GM12878 (cell line): ENCODE measurements at regions not wholly inside any gene's neighbourhood (a gene's known extent, or its start where the extent isn't known, plus 50 kb on each side); places are given as distances from the start of the nearest gene placed in this dataset.
A peak's percentile ranks its signal among the peaks of the same experiment; 100 is the strongest.

Experiments used
- ATF7 ChIP-seq: fragments of 450-650 bp; IDR thresholded peaks from 2 replicates; pipeline ENCODE4 v1.6.1; 2016; ENCODE audit warnings: low read depth, mild to moderate bottlenecking
- BCL11A ChIP-seq: IDR thresholded peaks from 2 replicates; pipeline ENCODE4 v1.6.1; 2011; ENCODE audit warnings: low read depth, low read length
- BMI1 ChIP-seq: fragments of 450-650 bp; IDR thresholded peaks from 2 replicates; pipeline ENCODE4 v1.6.1; 2016; ENCODE audit warnings: mild to moderate bottlenecking, moderate library complexity, borderline replicate concordance
- CBFB ChIP-seq: IDR thresholded peaks from 2 replicates; pipeline ENCODE4 v1.6.1; 2016; ENCODE audit warnings: antibody characterized with exemption, low read depth
- CEBPB ChIP-seq, 2 experiments: fragments of 150-350 bp in 1 of 2; IDR thresholded peaks; 2 replicates each; pipeline ENCODE4 v1.6.1; 2012 to 2014; ENCODE audit warnings: low read depth in 2 of 2, low read length in 2 of 2, borderline replicate concordance in 1 of 2, inconsistent platforms in 1 of 2
- CHD1 ChIP-seq: IDR thresholded peaks from 2 replicates; pipeline ENCODE4 v1.6.1; 2012; ENCODE audit warnings: low read depth, low read length, improper control_type of control experiment
- CHD4 ChIP-seq: fragments of 200-600 bp; sonication (generic); IDR thresholded peaks from 2 replicates; pipeline ENCODE4 v1.6.1; 2016; ENCODE audit warnings: mild to moderate bottlenecking
- CREM ChIP-seq: IDR thresholded peaks from 2 replicates; pipeline ENCODE4 v1.6.1; 2014; ENCODE audit warnings: antibody characterized with exemption, low read depth
- DPF2 ChIP-seq: fragments of 450-650 bp; IDR thresholded peaks from 2 replicates; pipeline ENCODE4 v1.6.1; 2017; ENCODE audit warnings: mild to moderate bottlenecking
- EED ChIP-seq: sonication (generic); IDR thresholded peaks from 2 replicates; pipeline ENCODE4 v1.6.1; 2016; ENCODE audit warnings: antibody characterized with exemption, low read depth
- EGR1 ChIP-seq, 2 experiments: IDR thresholded peaks; 1 replicate in 1 of 2; 2 replicates in 1 of 2; pipeline ENCODE4 v1.6.1; 2011 to 2012; ENCODE audit warnings: low read depth in 2 of 2, low read length in 2 of 2, borderline replicate concordance in 1 of 2, mild to moderate bottlenecking in 1 of 2, moderate library complexity in 1 of 2
- MTA2 ChIP-seq: fragments of 450-650 bp; IDR thresholded peaks from 2 replicates; pipeline ENCODE4 v1.6.1; 2016; ENCODE audit warnings: low read depth, mild to moderate bottlenecking, moderate library complexity
- MTA3 ChIP-seq: IDR thresholded peaks from 2 replicates; pipeline ENCODE4 v1.6.1; 2012; ENCODE audit warnings: low read length, inconsistent platforms, borderline replicate concordance
- NR2C1 ChIP-seq: fragments of 450-650 bp; IDR thresholded peaks from 2 replicates; pipeline ENCODE4 v1.6.1; 2017; ENCODE audit warnings: antibody characterized with exemption, mild to moderate bottlenecking, moderate library complexity
- RAD21 ChIP-seq: IDR thresholded peaks from 2 replicates; pipeline ENCODE4 v1.6.1; 2011; ENCODE audit warnings: mild to moderate bottlenecking, low read depth, low read length, moderate library complexity; ENCODE audit not compliant: insufficient read depth
- RELA ChIP-seq: fragments of 450-650 bp; IDR thresholded peaks from 2 replicates; pipeline ENCODE4 v1.8.0; 2014; ENCODE audit warnings: borderline replicate concordance; ENCODE audit not compliant: partially characterized antibody
- SREBF1 ChIP-seq: IDR thresholded peaks from 2 replicates; pipeline ENCODE4 v1.6.1; 2012; ENCODE audit warnings: mild to moderate bottlenecking, low read length
- SUPT20H ChIP-seq: IDR thresholded peaks from 2 replicates; pipeline ENCODE4 v1.6.1; 2011; ENCODE audit warnings: low read depth, mild to moderate bottlenecking, low read length, moderate library complexity, borderline replicate concordance; ENCODE audit not compliant: control insufficient read depth
- SUZ12 ChIP-seq: fragments of 200-600 bp; sonication (generic); IDR thresholded peaks from one replicate; pipeline ENCODE4 v1.6.1; 2018; ENCODE audit warnings: antibody characterized with exemption, mild to moderate bottlenecking; ENCODE audit not compliant: unreplicated experiment
- TAF1 ChIP-seq: IDR thresholded peaks from 2 replicates; pipeline ENCODE4 v1.6.1; 2011; ENCODE audit warnings: mild to moderate bottlenecking, low read depth, low read length, borderline replicate concordance
- TCF12 ChIP-seq: IDR thresholded peaks from 2 replicates; pipeline ENCODE4 v1.6.1; 2011; ENCODE audit warnings: low read depth, mild to moderate bottlenecking, low read length
- ZBED1 ChIP-seq: IDR thresholded peaks from 2 replicates; pipeline ENCODE4 v1.6.1; 2016; ENCODE audit warnings: borderline replicate concordance
- ZNF207 ChIP-seq: fragments of 450-650 bp; IDR thresholded peaks from 2 replicates; pipeline ENCODE4 v1.6.1; 2014; ENCODE audit warnings: antibody characterized with exemption, mild to moderate bottlenecking, borderline replicate concordance
- ZNF217 ChIP-seq: fragments of 450-650 bp; IDR thresholded peaks from 2 replicates; pipeline ENCODE4 v1.6.1; 2017; ENCODE audit warnings: antibody characterized with exemption, mild to moderate bottlenecking
- ZNF24 ChIP-seq: fragments of 450-650 bp; IDR thresholded peaks from 2 replicates; pipeline ENCODE4 v1.6.1; 2017; ENCODE audit warnings: antibody characterized with exemption, mild to moderate bottlenecking
- TF ChIP-seq, protein P1 (sequence below): IDR thresholded peaks from 2 replicates; pipeline ENCODE4 v1.6.1; 2011; ENCODE audit warnings: borderline replicate concordance, low read depth, mild to moderate bottlenecking, moderate library complexity, low read length; ENCODE audit not compliant: insufficient read depth, poor library complexity, severe bottlenecking
- TF ChIP-seq, protein P2 (sequence below): IDR thresholded peaks from 2 replicates; pipeline ENCODE4 v1.6.1; 2012; ENCODE audit warnings: low read depth, low read length, improper control_type of control experiment
- TF ChIP-seq, protein P3 (sequence below): fragments of 450-650 bp; IDR thresholded peaks from 2 replicates; pipeline ENCODE4 v1.6.1; 2017; ENCODE audit warnings: borderline replicate concordance
- TF ChIP-seq, protein P4 (sequence below): IDR thresholded peaks from 2 replicates; pipeline ENCODE4 v1.6.1; 2012; ENCODE audit warnings: low read depth, low read length, improper control_type of control experiment

DNA sequence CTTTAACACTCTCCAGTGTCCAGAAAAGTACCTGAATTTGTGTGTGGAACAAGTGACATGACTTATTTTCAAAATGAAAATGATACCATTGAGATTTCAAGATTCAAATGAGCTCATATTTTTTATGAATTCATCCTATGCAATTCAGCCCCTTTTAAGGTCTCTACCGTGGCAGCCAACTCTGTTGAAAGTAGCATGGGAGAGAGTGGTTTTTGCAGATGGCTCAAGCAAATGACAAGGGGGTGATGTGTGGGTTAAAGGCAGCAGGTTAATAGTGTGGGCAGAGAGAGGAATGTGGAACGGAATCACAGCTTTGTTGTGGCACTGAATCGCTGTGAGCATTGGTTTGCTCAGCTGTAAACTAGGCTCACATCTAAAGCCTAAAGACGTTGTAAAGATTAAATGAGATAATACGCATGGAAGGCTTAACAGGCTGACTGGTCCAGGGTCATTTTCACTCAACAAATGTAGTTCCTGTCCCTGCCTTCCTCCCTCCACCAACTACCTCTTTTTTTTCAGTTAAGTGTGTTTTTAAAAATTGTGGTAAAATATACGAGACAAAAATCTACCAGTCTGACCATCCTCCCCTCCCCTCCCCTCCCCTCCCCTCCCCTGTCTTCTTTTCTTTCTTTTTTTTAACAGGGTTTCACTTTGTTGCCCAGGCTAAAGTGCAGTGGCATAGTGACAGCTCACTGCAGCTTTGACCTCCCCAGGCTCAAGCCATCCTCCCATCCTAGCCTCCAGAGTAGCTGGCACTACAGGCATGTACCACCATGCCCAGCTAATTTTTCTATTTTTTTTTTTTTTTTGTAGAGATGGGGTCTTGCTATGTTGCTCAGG, 114.7 kb upstream of the ZNF217 start (continued):
- TF ChIP-seq, protein P1, sequence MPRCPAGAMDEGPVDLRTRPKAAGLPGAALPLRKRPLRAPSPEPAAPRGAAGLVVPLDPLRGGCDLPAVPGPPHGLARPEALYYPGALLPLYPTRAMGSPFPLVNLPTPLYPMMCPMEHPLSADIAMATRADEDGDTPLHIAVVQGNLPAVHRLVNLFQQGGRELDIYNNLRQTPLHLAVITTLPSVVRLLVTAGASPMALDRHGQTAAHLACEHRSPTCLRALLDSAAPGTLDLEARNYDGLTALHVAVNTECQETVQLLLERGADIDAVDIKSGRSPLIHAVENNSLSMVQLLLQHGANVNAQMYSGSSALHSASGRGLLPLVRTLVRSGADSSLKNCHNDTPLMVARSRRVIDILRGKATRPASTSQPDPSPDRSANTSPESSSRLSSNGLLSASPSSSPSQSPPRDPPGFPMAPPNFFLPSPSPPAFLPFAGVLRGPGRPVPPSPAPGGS: no peak
- TF ChIP-seq CEBPB (IDR thresholded peaks at IDR 0.05; ENCODE audit: borderline replicate concordance in 1 of 2, low read depth in 2 of 2, low read length in 2 of 2) (no peak), EED (no peak; the same call in 1 of the 2 replicates), ZBED1 (no peak), CHD1 (no peak), ATF7 (peak; percentile 87), ZNF24 (peak; percentile 89), TAF1 (no peak), CHD4 (no peak), BMI1 (no peak; the same call in 1 of the 2 replicates), TCF12 (peak; percentile 70; the same call in 1 of the 2 replicates), DPF2 (peak; percentile 47; the same call in 1 of the 2 replicates), SUZ12 (no peak), ZNF217 (peak; percentile 83), MTA3 (no peak), RELA (no peak), NR2C1 (peak; percentile 5; the same call in 1 of the 2 replicates), MTA2 (no peak), CREM (peak; percentile 49; the same call in 1 of the 2 replicates), ZNF207 (no peak), BCL11A (no peak), SUPT20H (no peak), CBFB (0 out of 2 replicates have a peak, but pooled peaks have one; percentile 50), RAD21 (0 out of 2 replicates have a peak, but pooled peaks have one; percentile 6), SREBF1 (no peak), EGR1 (IDR thresholded peaks at IDR 0.05; ENCODE audit: borderline replicate concordance in 1 of 2, low read depth in 2 of 2, low read length in 2 of 2) (no peak; a peak in 1 of 3 replicates)
- TF ChIP-seq, protein P2, sequence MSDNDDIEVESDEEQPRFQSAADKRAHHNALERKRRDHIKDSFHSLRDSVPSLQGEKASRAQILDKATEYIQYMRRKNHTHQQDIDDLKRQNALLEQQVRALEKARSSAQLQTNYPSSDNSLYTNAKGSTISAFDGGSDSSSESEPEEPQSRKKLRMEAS: no peak
- TF ChIP-seq, protein P3, sequence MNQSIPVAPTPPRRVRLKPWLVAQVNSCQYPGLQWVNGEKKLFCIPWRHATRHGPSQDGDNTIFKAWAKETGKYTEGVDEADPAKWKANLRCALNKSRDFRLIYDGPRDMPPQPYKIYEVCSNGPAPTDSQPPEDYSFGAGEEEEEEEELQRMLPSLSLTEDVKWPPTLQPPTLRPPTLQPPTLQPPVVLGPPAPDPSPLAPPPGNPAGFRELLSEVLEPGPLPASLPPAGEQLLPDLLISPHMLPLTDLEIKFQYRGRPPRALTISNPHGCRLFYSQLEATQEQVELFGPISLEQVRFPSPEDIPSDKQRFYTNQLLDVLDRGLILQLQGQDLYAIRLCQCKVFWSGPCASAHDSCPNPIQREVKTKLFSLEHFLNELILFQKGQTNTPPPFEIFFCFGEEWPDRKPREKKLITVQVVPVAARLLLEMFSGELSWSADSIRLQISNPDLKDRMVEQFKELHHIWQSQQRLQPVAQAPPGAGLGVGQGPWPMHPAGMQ: no peak
- TF ChIP-seq, protein P4, sequence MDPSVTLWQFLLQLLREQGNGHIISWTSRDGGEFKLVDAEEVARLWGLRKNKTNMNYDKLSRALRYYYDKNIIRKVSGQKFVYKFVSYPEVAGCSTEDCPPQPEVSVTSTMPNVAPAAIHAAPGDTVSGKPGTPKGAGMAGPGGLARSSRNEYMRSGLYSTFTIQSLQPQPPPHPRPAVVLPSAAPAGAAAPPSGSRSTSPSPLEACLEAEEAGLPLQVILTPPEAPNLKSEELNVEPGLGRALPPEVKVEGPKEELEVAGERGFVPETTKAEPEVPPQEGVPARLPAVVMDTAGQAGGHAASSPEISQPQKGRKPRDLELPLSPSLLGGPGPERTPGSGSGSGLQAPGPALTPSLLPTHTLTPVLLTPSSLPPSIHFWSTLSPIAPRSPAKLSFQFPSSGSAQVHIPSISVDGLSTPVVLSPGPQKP: no peak
